GM23338 (cell line): ENCODE measurements at regions not wholly inside any gene's neighbourhood (a gene's known extent, or its start where the extent isn't known, plus 50 kb on each side); places are given as distances from the start of the nearest gene placed in this dataset.

Experiments
- ATAC-seq: fragments of 200-7000 bp; cut with Tn5 transposase; 3 replicates; pipeline ENCODE4 v1.9.1; 2020
- DNase-seq: peaks from one replicate; pipeline ENCODE4 v3.0.0-alpha.2; 2015; ENCODE audit warnings: low spot score
- H2AFZ ChIP-seq: fragments of 200-600 bp; sonication (generic); 2 replicates; pipeline ENCODE4 v1.8.0; 2016; ENCODE audit warnings: antibody characterized with exemption, mild to moderate bottlenecking, moderate library complexity
- H3F3A ChIP-seq: fragments of 200-600 bp; sonication (generic); replicated peaks from 2 replicates; pipeline ENCODE4 v1.8.0; 2017; ENCODE audit warnings: antibody characterized with exemption, mixed run types, low read depth
- H3K27ac ChIP-seq: fragments of 200-600 bp; sonication (generic); 2 replicates; pipeline ENCODE4 v1.6.1; 2016; ENCODE audit warnings: low read depth
- H3K27me3 ChIP-seq: fragments of 200-600 bp; sonication (generic); 2 replicates; pipeline ENCODE4 v1.8.0; 2016; ENCODE audit warnings: mild to moderate bottlenecking, mixed run types, moderate library complexity; ENCODE audit not compliant: insufficient read depth
- H3K36me3 ChIP-seq: fragments of 200-600 bp; sonication (generic); 2 replicates; pipeline ENCODE4 v1.8.0; 2016; ENCODE audit warnings: mild to moderate bottlenecking; ENCODE audit not compliant: insufficient read depth
- H3K4me1 ChIP-seq: fragments of 200-600 bp; sonication (generic); 2 replicates; pipeline ENCODE4 v1.8.0; 2016; ENCODE audit warnings: mild to moderate bottlenecking, moderate library complexity; ENCODE audit not compliant: insufficient read depth
- H3K4me2 ChIP-seq: fragments of 200-600 bp; sonication (generic); 2 replicates; pipeline ENCODE4 v1.7.1; 2017; ENCODE audit warnings: mixed run types
- H3K4me3 ChIP-seq: fragments of 200-600 bp; sonication (generic); 2 replicates; pipeline ENCODE4 v1.6.1; 2016; ENCODE audit warnings: mixed run types
- H3K79me2 ChIP-seq: fragments of 200-600 bp; sonication (generic); replicated peaks from 2 replicates; pipeline ENCODE4 v1.8.0; 2017; ENCODE audit warnings: mild to moderate bottlenecking; ENCODE audit not compliant: insufficient read depth
- H3K9me2 ChIP-seq: fragments of 200-600 bp; sonication (generic); 2 replicates; pipeline ENCODE4 v1.8.0; 2017; ENCODE audit not compliant: insufficient read depth
- H4K20me1 ChIP-seq: fragments of 200-600 bp; sonication (generic); replicated peaks from 2 replicates; pipeline ENCODE4 v1.8.0; 2017; ENCODE audit warnings: mild to moderate bottlenecking; ENCODE audit not compliant: insufficient read depth
- H3K27ac Mint-ChIP-seq: 2 replicates; pipeline ENCODE4 v1.8.0; 2020; ENCODE audit warnings: inconsistent platforms, mild to moderate bottlenecking, moderate library complexity, mixed read lengths
- H3K27me3 Mint-ChIP-seq: 3 replicates; pipeline ENCODE4 v1.8.0; 2022; ENCODE audit warnings: low read depth, mild to moderate bottlenecking, moderate library complexity, mixed read lengths, inconsistent platforms; ENCODE audit not compliant: insufficient read depth, poor library complexity
- H3K36me3 Mint-ChIP-seq: 3 replicates; pipeline ENCODE4 v1.8.0; 2021; ENCODE audit warnings: low read depth, mild to moderate bottlenecking, inconsistent platforms, moderate library complexity, mixed read lengths
- H3K4me1 Mint-ChIP-seq: 3 replicates; pipeline ENCODE4 v1.8.0; 2020; ENCODE audit warnings: mild to moderate bottlenecking, inconsistent platforms, mixed read lengths
- H3K4me3 Mint-ChIP-seq: 3 replicates; pipeline ENCODE4 v1.8.0; 2021; ENCODE audit warnings: moderate library complexity, mild to moderate bottlenecking, inconsistent platforms, mixed read lengths
- H3K9me3 Mint-ChIP-seq: 3 replicates; pipeline ENCODE4 v1.8.0; 2020; ENCODE audit warnings: moderate library complexity, mild to moderate bottlenecking, inconsistent platforms, mixed read lengths
- CTCF ChIP-seq, 2 experiments: fragments of 200-600 bp in 1 of 2; sonication (generic) in 1 of 2; conservative IDR thresholded peaks; 2 replicates each; pipeline versions ENCODE4 v1.5.1 to v1.6.1; 2016 to 2017; ENCODE audit warnings: antibody characterized with exemption in 2 of 2, low read depth in 2 of 2, mild to moderate bottlenecking in 2 of 2, moderate library complexity in 1 of 2
- ETS1 ChIP-seq: IDR thresholded peaks from 2 replicates; pipeline ENCODE4 v1.6.1; 2016; ENCODE audit warnings: antibody characterized with exemption
- EZH2 ChIP-seq: fragments of 200-600 bp; sonication (generic); IDR thresholded peaks from one replicate; pipeline ENCODE4 v1.8.0; 2017; ENCODE audit warnings: antibody characterized with exemption, mild to moderate bottlenecking, low read depth; ENCODE audit not compliant: unreplicated experiment
- EZH2phosphoT487 ChIP-seq: fragments of 200-600 bp; sonication (generic); IDR thresholded peaks from one replicate; pipeline ENCODE4 v1.8.1; 2018; ENCODE audit warnings: antibody characterized with exemption; ENCODE audit not compliant: unreplicated experiment
- JUNB ChIP-seq: IDR thresholded peaks from one replicate; pipeline ENCODE4 v1.6.1; 2016; ENCODE audit warnings: antibody characterized with exemption; ENCODE audit not compliant: unreplicated experiment
- POLR2AphosphoS5 ChIP-seq: IDR thresholded peaks from 2 replicates; pipeline ENCODE4 v1.6.1; 2016; ENCODE audit warnings: antibody characterized with exemption, low read depth
- STAT1 ChIP-seq: IDR thresholded peaks from one replicate; pipeline ENCODE4 v1.6.1; 2016; ENCODE audit warnings: antibody characterized with exemption; ENCODE audit not compliant: unreplicated experiment
- ZNF114 ChIP-seq: fragments of 250-450 bp; sonication (Bioruptor Pico); IDR thresholded peaks from 2 replicates; pipeline ENCODE4 v1.5.0; 2020; ENCODE audit warnings: mild to moderate bottlenecking, moderate library complexity
- ZNF462 ChIP-seq: fragments of 250-450 bp; sonication (Bioruptor Pico); IDR thresholded peaks from 2 replicates; pipeline ENCODE4 v1.5.0; 2020; ENCODE audit warnings: mild to moderate bottlenecking, moderate library complexity

GRCh38 chrX:10754445-10754844, 134.1 kb upstream of the MID1 start (continued):
- TF ChIP-seq EZH2 (no peak), ZNF114 (no peak)

GRCh38 chrX:10755439-10756334, 135.3 kb upstream of the MID1 start:
- Mint-ChIP-seq H3K27ac (peak overlapping the region; percentile 94), H3K9me3 (no peaks in the 10 kb centered on the region), H3K27me3 (no peaks in the 10 kb centered on the region), H3K36me3 (peaks cover under 1% of the 10 kb centered on the region; the same call in 1 of the 3 replicates), H3K4me1 (peaks cover 45% of the 10 kb centered on the region), H3K4me3 (no peak overlapping the region; the same call in 2 of the 3 replicates)
- H3K9me2 ChIP-seq: no peaks in the 10 kb centered on the region
- no peak overlapping the region for H3K4me3 ChIP-seq
- no peak overlapping the region for H3K4me2 ChIP-seq
- H3K4me1 ChIP-seq: peaks cover 32% of the 10 kb centered on the region
- H2AFZ ChIP-seq: no peak overlapping the region
- H3K27me3 ChIP-seq: no peaks in the 10 kb centered on the region
- no peaks in the 10 kb centered on the region for H3K36me3 ChIP-seq
- no peak for TF ChIP-seq CTCF (conservative IDR thresholded peaks at IDR 0.05; ENCODE audit: low read depth in 2 of 2)
- ATAC-seq: peak; percentile 83
- H4K20me1 ChIP-seq: no peaks in the 10 kb centered on the region
- DNase-seq: peak; percentile 89
- H3K27ac ChIP-seq: peak overlapping the region; percentile 91
- peaks cover 4% of the 10 kb centered on the region; the same call in 1 of the 2 replicates for H3F3A ChIP-seq
- H3K79me2 ChIP-seq: no peaks in the 10 kb centered on the region

- Histone ChIP-seq H3K9me2 (no peaks in the 10 kb centered on the region), H3K4me2 (no peak overlapping the region), H3K79me2 (no peaks in the 10 kb centered on the region), H3K4me1 (peaks cover 32% of the 10 kb centered on the region), H3K36me3 (no peaks in the 10 kb centered on the region), H4K20me1 (no peaks in the 10 kb centered on the region), H3F3A (peaks cover 4% of the 10 kb centered on the region; the same call in 1 of the 2 replicates), H2AFZ (no peak overlapping the region), H3K27me3 (no peaks in the 10 kb centered on the region), H3K27ac (0 out of 2 replicates have a peak overlapping the region, but pooled peaks have one; percentile 87), H3K4me3 (no peak overlapping the region)
- H3K27me3 Mint-ChIP-seq: peaks cover 3% of the 10 kb centered on the region
- DNase-seq (peak; percentile 19), ATAC-seq (no peak; the same call in 2 of the 3 replicates)
- no peaks in the 10 kb centered on the region for H3K9me3 Mint-ChIP-seq
- no peak for TF ChIP-seq ZNF462 (CRISPR knock-in tag)
- TF ChIP-seq ETS1: no peak
- TF ChIP-seq EZH2phosphoT487: no peak
- no peak for TF ChIP-seq POLR2AphosphoS5
- no peak for TF ChIP-seq STAT1
- no peak for TF ChIP-seq JUNB
- H3K4me3 Mint-ChIP-seq: no peak overlapping the region
- H3K27ac Mint-ChIP-seq: peak overlapping the region; percentile 75; the same call in 1 of the 2 replicates
- H3K36me3 Mint-ChIP-seq: no peaks in the 10 kb centered on the region
- peaks cover 51% of the 10 kb centered on the region for H3K4me1 Mint-ChIP-seq
Measured at GRCh38 chrX:10756441-10756840, 136.1 kb upstream of the MID1 start.
